HG03520 (cell line): ENCODE measurements at regions not wholly inside any gene's neighbourhood (a gene's known extent, or its start where the extent isn't known, plus 50 kb on each side); places are given as distances from the start of the nearest gene placed in this dataset.

Source experiments
- ATAC-seq: cut with Tn5 transposase; IDR thresholded peaks from one replicate; pipeline ENCODE4 v1.9.1; 2021; ENCODE audit warnings: mild to moderate bottlenecking, moderate library complexity; ENCODE audit not compliant: unreplicated experiment

GRCh38 chr11:36724742-36725385, 126.8 kb upstream of the RAG2 start:
- ATAC-seq = peak; percentile 74

- ATAC-seq = no peak
Measured at GRCh38 chr11:36722421-36722820, 124.4 kb upstream of the RAG2 start.

- no peak for ATAC-seq
Measured at GRCh38 chr11:36719358-36720107, 121.5 kb upstream of the RAG2 start.

GRCh38 chr11:36718451-36718850, 120.4 kb upstream of the RAG2 start:
- no peak for ATAC-seq

- ATAC-seq = no peak
Measured at GRCh38 chr11:36713715-36714114, 115.7 kb upstream of the RAG2 start.

GRCh38 chr11:36711104-36711825, 113.2 kb upstream of the RAG2 start:
- no peak for ATAC-seq
